SK-N-MC (cell line): ENCODE measurements at regions not wholly inside any gene's neighbourhood (a gene's known extent, or its start where the extent isn't known, plus 50 kb on each side); places are given as distances from the start of the nearest gene placed in this dataset.

Experiments used
- EZH2 ChIP-seq: fragments of 200-600 bp; sonication (generic); IDR thresholded peaks from one replicate; pipeline ENCODE4 v1.6.1; 2017; ENCODE audit warnings: antibody characterized with exemption
- POLR2AphosphoS5 ChIP-seq: IDR thresholded peaks from 2 replicates; pipeline ENCODE4 v1.6.1; 2012; ENCODE audit warnings: mild to moderate bottlenecking, low read depth, low read length, borderline replicate concordance

- TF ChIP-seq EZH2 (no peak), POLR2AphosphoS5 (no peak)
These were observed 123.9 kb upstream of the DUSP10 start for GRCh38 chr1:221865808-221866207.
